NCI-H446 treated with DMSO at 0.1 percent for 48 hours (cell line): ENCODE measurements at regions not wholly inside any gene's neighbourhood (a gene's known extent, or its start where the extent isn't known, plus 50 kb on each side); places are given as distances from the start of the nearest gene placed in this dataset.
"Not testable (repeated sequence)": the region's sequence is repeated elsewhere in the genome, so short reads cannot be mapped to it uniquely, and the experiment has no call there.

Experiments
- DNase-seq: peaks from one replicate; lab custom pipeline; 2025; lab: John Stamatoyannopoulos, UW

- DNase-seq, result no peak
Measured at GRCh38 chr6:84581494-84582259, 182.7 kb downstream of the TBX18 start.

- no peak for DNase-seq
Measured at GRCh38 chr6:84579404-84579803, 185.0 kb downstream of the TBX18 start.

GRCh38 chr6:84576029-84576428 is 188.4 kb downstream of the TBX18 start:
- no peak for DNase-seq

- no peak for DNase-seq
Measured at GRCh38 chr6:84575264-84575663, 189.1 kb downstream of the TBX18 start.

GRCh38 chr6:84569882-84570281 is 194.5 kb downstream of the TBX18 start:
- no peak for DNase-seq

GRCh38 chr6:84568971-84569370 is 195.4 kb downstream of the TBX18 start:
- no peak for DNase-seq

- not testable (repeated sequence) for DNase-seq
Measured at GRCh38 chr6:84565718-84566117, 198.7 kb downstream of the TBX18 start.

GRCh38 chr6:84560436-84561390 is 203.7 kb downstream of the TBX18 start:
- no peak for DNase-seq

GRCh38 chr6:84556541-84557335 is 207.7 kb downstream of the TBX18 start:
- DNase-seq, result no peak

- no peak for DNase-seq
Measured at GRCh38 chr6:84554706-84555105, 209.7 kb downstream of the TBX18 start.

- DNase-seq, result no peak
Measured at GRCh38 chr6:84554074-84554473, 210.3 kb downstream of the TBX18 start.

GRCh38 chr6:84553527-84553926 is 210.9 kb downstream of the TBX18 start:
- no peak for DNase-seq

- no peak for DNase-seq
Measured at GRCh38 chr6:84551797-84552196, 212.6 kb downstream of the TBX18 start.

GRCh38 chr6:84549917-84550316 is 214.5 kb downstream of the TBX18 start:
- no peak for DNase-seq

GRCh38 chr6:84547341-84547801 is 217.0 kb downstream of the TBX18 start:
- DNase-seq, result no peak

- DNase-seq, result no peak
Measured at GRCh38 chr6:84546427-84546914, 217.9 kb downstream of the TBX18 start.

- no peak for DNase-seq
Measured at GRCh38 chr6:84539122-84539856, 225.1 kb downstream of the TBX18 start.

- no peak for DNase-seq
Measured at GRCh38 chr6:84536885-84537638, 227.3 kb downstream of the TBX18 start.

GRCh38 chr6:84528201-84528600 is 236.2 kb downstream of the TBX18 start:
- no peak for DNase-seq

GRCh38 chr6:84526631-84527030 is 237.8 kb downstream of the TBX18 start:
- no peak for DNase-seq
